GM12891 (cell line): ENCODE measurements at regions not wholly inside any gene's neighbourhood (a gene's known extent, or its start where the extent isn't known, plus 50 kb on each side); places are given as distances from the start of the nearest gene placed in this dataset.

Experiments
- PAX5 ChIP-seq: IDR thresholded peaks from 2 replicates; pipeline ENCODE4 v1.6.1; 2011; ENCODE audit warnings: low read length, moderate library complexity, mild to moderate bottlenecking; ENCODE audit not compliant: insufficient read depth, severe bottlenecking
- POLR2A ChIP-seq: IDR thresholded peaks from 2 replicates; pipeline ENCODE4 v1.6.1; 2011; ENCODE audit warnings: low read depth, low read length, control low read depth
- POLR2AphosphoS5 ChIP-seq: IDR thresholded peaks from 2 replicates; pipeline ENCODE4 v1.6.1; 2011; ENCODE audit warnings: low read depth, low read length, control low read depth
- POU2F2 ChIP-seq: IDR thresholded peaks from 2 replicates; pipeline ENCODE4 v1.6.1; 2011; ENCODE audit warnings: low read depth, mild to moderate bottlenecking, control low read depth, low read length, moderate library complexity
- SPI1 ChIP-seq: IDR thresholded peaks from 2 replicates; pipeline ENCODE4 v1.6.1; 2011; ENCODE audit warnings: low read depth, low read length, control low read depth
- TAF1 ChIP-seq: IDR thresholded peaks from 2 replicates; pipeline ENCODE4 v1.6.1; 2011; ENCODE audit warnings: low read depth, low read length, control low read depth

- TF ChIP-seq PAX5 (no peak), POU2F2 (no peak), POLR2A (no peak), POLR2AphosphoS5 (no peak), SPI1 (no peak), TAF1 (no peak)
Observed at GRCh38 chr4:134529629-134530028, 328.0 kb upstream of the PABPC4L start.
